Mesendoderm (in vitro differentiated cells): ENCODE measurements at regions not wholly inside any gene's neighbourhood (a gene's known extent, or its start where the extent isn't known, plus 50 kb on each side); places are given as distances from the start of the nearest gene placed in this dataset.

Source experiments
- DNase-seq: peaks from one replicate; pipeline ENCODE4 v3.0.0; 2013
- H2AK5ac ChIP-seq: 2 replicates; pipeline ENCODE4 v1.6.1; 2013; ENCODE audit warnings: low read length, inconsistent platforms
- H2BK120ac ChIP-seq: 2 replicates; pipeline ENCODE4 v1.6.1; 2013; ENCODE audit warnings: low read depth, mild to moderate bottlenecking, low read length, moderate library complexity, mixed read lengths
- H2BK15ac ChIP-seq: replicated peaks from 2 replicates; pipeline ENCODE4 v1.6.1; 2013; ENCODE audit warnings: low read depth, mild to moderate bottlenecking, moderate library complexity
- H2BK5ac ChIP-seq: 2 replicates; pipeline ENCODE4 v1.6.1; 2013; ENCODE audit warnings: low read length, inconsistent platforms
- H3K18ac ChIP-seq: 2 replicates; pipeline ENCODE4 v1.6.1; 2013; ENCODE audit warnings: mild to moderate bottlenecking, low read length, mixed read lengths
- H3K23ac ChIP-seq: one replicate; pipeline ENCODE4 v1.6.1; 2013; ENCODE audit warnings: low read length
- H3K27ac ChIP-seq: 2 replicates; pipeline ENCODE4 v1.5.1; 2013; ENCODE audit warnings: low read depth, mild to moderate bottlenecking, inconsistent platforms, low read length, moderate library complexity
- H3K27me3 ChIP-seq: 2 replicates; pipeline ENCODE4 v1.6.1; 2013; ENCODE audit warnings: low read length, control low read depth, mild to moderate bottlenecking, inconsistent platforms; ENCODE audit not compliant: insufficient read depth, poor library complexity
- H3K36me3 ChIP-seq: 2 replicates; pipeline ENCODE4 v1.6.1; 2013; ENCODE audit warnings: low read length, inconsistent platforms; ENCODE audit not compliant: control insufficient read depth, insufficient read depth
- H3K4ac ChIP-seq: one replicate; pipeline ENCODE4 v1.6.1; 2013; ENCODE audit warnings: low read depth, mild to moderate bottlenecking, low read length, moderate library complexity
- H3K4me1 ChIP-seq: 2 replicates; pipeline ENCODE4 v1.6.1; 2013; ENCODE audit warnings: low read depth, low read length, inconsistent platforms; ENCODE audit not compliant: control insufficient read depth
- H3K4me2 ChIP-seq: 2 replicates; pipeline ENCODE4 v1.6.1; 2013; ENCODE audit warnings: low read length
- H3K4me3 ChIP-seq: 2 replicates; pipeline ENCODE4 v1.5.1; 2013; ENCODE audit warnings: mild to moderate bottlenecking, low read length
- H3K56ac ChIP-seq: one replicate; pipeline ENCODE4 v1.6.1; 2013; ENCODE audit warnings: low read length
- H3K79me1 ChIP-seq: 2 replicates; pipeline ENCODE4 v1.6.1; 2013; ENCODE audit warnings: low read length, inconsistent platforms
- H3K79me2 ChIP-seq: 2 replicates; pipeline ENCODE4 v1.6.1; 2013; ENCODE audit warnings: mild to moderate bottlenecking, low read length; ENCODE audit not compliant: control insufficient read depth, insufficient read depth
- H3K9ac ChIP-seq: 2 replicates; pipeline ENCODE4 v1.6.1; 2013; ENCODE audit warnings: low read length, inconsistent platforms
- H4K5ac ChIP-seq: one replicate; pipeline ENCODE4 v1.6.1; 2013; ENCODE audit warnings: low read length
- H4K8ac ChIP-seq: one replicate; pipeline ENCODE4 v1.6.1; 2013; ENCODE audit warnings: low read depth, mild to moderate bottlenecking, control low read depth, low read length, moderate library complexity
- WGBS: extraction: QIAGEN DNeasy Blood & Tissue Kit; methylation state at CpG from one replicate; pipeline ENCODE4 v1.1.7; 2013; ENCODE audit warnings: low lambda C conversion rate, missing lambda C conversion rate; ENCODE audit not compliant: insufficient coverage; ENCODE audit errors: extremely low coverage; 5-methylcytosine and 5-hydroxymethylcytosine counted together

GRCh38 chr2:57539761-57540160, 506.8 kb upstream of the VRK2 start:
- no peak for DNase-seq
- Histone ChIP-seq H3K27me3 (no peaks in the 10 kb centered on the region), H3K79me1 (no peaks in the 10 kb centered on the region), H2BK15ac (no peak overlapping the region), H2BK5ac (no peak overlapping the region), H3K4me3 (no peak overlapping the region), H4K8ac (no peak overlapping the region), H2AK5ac (no peak overlapping the region), H2BK120ac (no peak overlapping the region), H4K5ac (no peak overlapping the region), H3K4ac (no peak overlapping the region), H3K4me2 (no peak overlapping the region), H3K23ac (no peak overlapping the region), H3K4me1 (no peaks in the 10 kb centered on the region), H3K27ac (no peak overlapping the region), H3K18ac (no peak overlapping the region), H3K79me2 (no peaks in the 10 kb centered on the region), H3K9ac (no peak overlapping the region), H3K56ac (no peak overlapping the region), H3K36me3 (no peaks in the 10 kb centered on the region)
- WGBS, result no CpG with 5 or more reads among the region's 3 CpGs

DNA sequence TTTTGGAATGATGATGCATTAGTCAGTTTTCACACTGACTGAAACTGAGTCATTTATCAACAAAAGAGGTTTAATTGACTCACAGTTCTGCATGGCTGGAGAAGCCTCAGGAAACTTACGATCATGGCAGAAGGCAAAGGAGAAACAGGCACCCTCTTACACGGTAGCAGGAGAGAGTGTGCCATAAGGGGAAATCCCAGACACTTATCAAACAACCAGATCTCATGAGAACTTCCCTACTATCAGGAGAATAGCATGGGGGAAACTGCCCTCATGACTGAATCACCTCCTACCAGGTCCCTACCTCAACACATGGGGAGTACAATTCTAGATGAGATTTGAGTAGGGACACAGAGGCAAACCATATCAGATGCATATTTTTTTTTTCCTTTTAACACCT, 504.5 kb upstream of the VRK2 start:
- DNase-seq, result no peak
- Histone ChIP-seq H3K27ac (no peak overlapping the region), H2BK120ac (no peak overlapping the region), H2AK5ac (no peak overlapping the region), H4K8ac (no peak overlapping the region), H3K79me2 (no peaks in the 10 kb centered on the region), H3K36me3 (no peaks in the 10 kb centered on the region), H3K4me3 (no peak overlapping the region), H3K4ac (no peak overlapping the region), H3K18ac (no peak overlapping the region), H3K23ac (no peak overlapping the region), H2BK15ac (no peak overlapping the region), H4K5ac (no peak overlapping the region), H3K56ac (no peak overlapping the region), H3K4me1 (no peaks in the 10 kb centered on the region), H3K9ac (no peak overlapping the region), H3K79me1 (no peaks in the 10 kb centered on the region), H2BK5ac (no peak overlapping the region), H3K4me2 (no peak overlapping the region), H3K27me3 (no peaks in the 10 kb centered on the region)
- WGBS, result no CpG with 5 or more reads among the region's 2 CpGs

DNA sequence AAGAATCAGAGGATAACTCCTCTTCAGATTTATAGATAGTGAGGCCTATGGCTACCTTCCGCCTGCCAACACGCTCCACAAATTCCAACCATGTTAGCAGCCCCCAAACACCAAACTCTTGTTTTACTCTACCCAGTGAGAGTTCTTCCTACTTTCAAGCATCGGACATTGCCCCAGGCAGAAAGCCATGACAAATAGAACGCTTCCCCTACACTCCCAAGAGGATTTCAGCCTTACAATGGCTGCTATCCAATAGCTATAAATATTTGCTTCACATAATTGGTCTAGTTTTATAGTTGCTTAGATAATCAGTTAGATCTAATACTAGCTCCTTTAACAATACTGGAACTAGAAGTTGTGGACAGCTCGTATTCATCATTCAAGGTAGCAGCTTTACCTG, 503.4 kb upstream of the VRK2 start:
- H2AK5ac ChIP-seq, result no peak overlapping the region
- H3K4me3 ChIP-seq, result no peak overlapping the region
- no peak overlapping the region for H2BK5ac ChIP-seq
- H3K4me1 ChIP-seq, result no peaks in the 10 kb centered on the region
- no peaks in the 10 kb centered on the region for H3K36me3 ChIP-seq
- no peak overlapping the region for H3K4ac ChIP-seq
- H3K79me2 ChIP-seq, result no peaks in the 10 kb centered on the region
- no peak overlapping the region for H2BK120ac ChIP-seq
- no peaks in the 10 kb centered on the region for H3K79me1 ChIP-seq
- no peak for DNase-seq
- H3K23ac ChIP-seq, result no peak overlapping the region
- H3K4me2 ChIP-seq, result no peak overlapping the region
- H3K27me3 ChIP-seq, result no peaks in the 10 kb centered on the region
- no peak overlapping the region for H3K27ac ChIP-seq
- no peak overlapping the region for H4K8ac ChIP-seq
- H4K5ac ChIP-seq, result no peak overlapping the region
- no CpG with 5 or more reads among the region's 5 CpGs for WGBS
- H2BK15ac ChIP-seq, result no peak overlapping the region
- no peak overlapping the region for H3K18ac ChIP-seq
- H3K56ac ChIP-seq, result no peak overlapping the region
- no peak overlapping the region for H3K9ac ChIP-seq

- H3K4me1 ChIP-seq, result no peaks in the 10 kb centered on the region
- H3K4ac ChIP-seq, result no peak overlapping the region
- H2BK5ac ChIP-seq, result no peak overlapping the region
- H3K36me3 ChIP-seq, result no peaks in the 10 kb centered on the region
- no peak overlapping the region for H2BK15ac ChIP-seq
- H4K8ac ChIP-seq, result no peak overlapping the region
- no peaks in the 10 kb centered on the region for H3K27me3 ChIP-seq
- H3K9ac ChIP-seq, result no peak overlapping the region
- no peak for DNase-seq
- no peak overlapping the region for H3K56ac ChIP-seq
- no peak overlapping the region for H4K5ac ChIP-seq
- H3K27ac ChIP-seq, result no peak overlapping the region
- no peak overlapping the region for H2AK5ac ChIP-seq
- H3K4me2 ChIP-seq, result no peak overlapping the region
- H3K79me2 ChIP-seq, result no peaks in the 10 kb centered on the region
- no peak overlapping the region for H2BK120ac ChIP-seq
- no peak overlapping the region for H3K4me3 ChIP-seq
- H3K79me1 ChIP-seq, result no peaks in the 10 kb centered on the region
- H3K18ac ChIP-seq, result no peak overlapping the region
- H3K23ac ChIP-seq, result no peak overlapping the region
Observed at GRCh38 chr2:57544624-57545023, 502.0 kb upstream of the VRK2 start.

DNA sequence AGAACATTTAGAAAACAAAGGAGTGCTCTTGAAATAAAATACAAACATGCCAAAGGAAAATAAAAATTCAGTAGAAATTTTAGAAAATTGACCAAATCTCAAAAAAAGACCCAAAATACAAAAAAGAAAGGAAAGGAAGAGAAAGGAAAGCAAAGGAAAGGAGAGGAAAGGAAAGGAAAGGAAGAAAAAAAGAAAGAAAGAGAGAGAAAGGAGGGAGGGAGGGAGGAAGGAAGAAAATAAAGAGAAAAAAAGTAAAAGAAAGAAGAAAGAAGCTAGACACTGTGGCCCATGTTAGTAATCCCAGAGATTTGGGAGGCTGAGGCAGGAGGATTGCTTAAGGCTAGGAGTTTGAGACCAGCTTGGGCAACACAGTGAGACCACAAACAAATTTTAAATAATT, 500.1 kb upstream of the VRK2 start:
- H3K9ac ChIP-seq, result no peak overlapping the region
- no peak overlapping the region for H3K4ac ChIP-seq
- H4K8ac ChIP-seq, result no peak overlapping the region
- H3K56ac ChIP-seq, result no peak overlapping the region
- H3K79me2 ChIP-seq, result no peaks in the 10 kb centered on the region
- no peak overlapping the region for H3K4me2 ChIP-seq
- H2BK15ac ChIP-seq, result no peak overlapping the region
- H3K27me3 ChIP-seq, result no peaks in the 10 kb centered on the region
- no peak overlapping the region for H3K27ac ChIP-seq
- no peaks in the 10 kb centered on the region for H3K79me1 ChIP-seq
- H3K23ac ChIP-seq, result no peak overlapping the region
- H4K5ac ChIP-seq, result no peak overlapping the region
- H3K4me1 ChIP-seq, result no peaks in the 10 kb centered on the region
- H2BK5ac ChIP-seq, result no peak overlapping the region
- no peaks in the 10 kb centered on the region for H3K36me3 ChIP-seq
- DNase-seq, result no peak
- no peak overlapping the region for H3K18ac ChIP-seq
- no peak overlapping the region for H3K4me3 ChIP-seq
- H2BK120ac ChIP-seq, result no peak overlapping the region
- no peak overlapping the region for H2AK5ac ChIP-seq

DNA sequence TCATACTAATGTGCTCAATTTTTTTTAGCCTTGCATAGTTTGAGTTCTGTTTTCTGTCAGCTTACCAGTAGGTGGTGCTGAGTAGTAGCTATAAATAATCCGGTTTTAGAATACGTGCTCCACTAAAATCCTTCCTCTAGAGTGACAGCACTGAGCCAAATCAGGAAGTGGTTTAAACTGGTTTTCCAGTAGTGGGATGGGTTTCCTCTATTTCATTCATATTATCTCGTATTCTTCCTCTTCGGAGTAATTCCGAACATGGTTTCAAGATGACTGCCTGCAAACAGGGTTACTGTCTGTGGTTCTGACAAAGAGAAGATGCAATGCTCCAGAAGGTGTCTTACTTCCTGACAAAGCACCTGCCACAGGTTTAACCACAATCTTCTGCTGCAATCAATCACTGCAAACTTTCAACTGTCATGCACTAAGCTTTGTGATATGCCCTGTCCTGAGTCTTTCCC, 496.9 kb upstream of the VRK2 start:
- Histone ChIP-seq H3K4me3 (no peak overlapping the region), H3K4me1 (no peaks in the 10 kb centered on the region), H4K8ac (no peak overlapping the region), H2AK5ac (no peak overlapping the region), H3K27ac (no peak overlapping the region), H3K18ac (no peak overlapping the region), H3K79me1 (no peaks in the 10 kb centered on the region), H3K56ac (no peak overlapping the region), H3K79me2 (no peaks in the 10 kb centered on the region), H3K23ac (no peak overlapping the region), H2BK5ac (no peak overlapping the region), H3K4me2 (no peak overlapping the region), H2BK120ac (no peak overlapping the region), H4K5ac (no peak overlapping the region), H3K4ac (no peak overlapping the region), H3K27me3 (no peaks in the 10 kb centered on the region), H3K36me3 (no peaks in the 10 kb centered on the region), H3K9ac (no peak overlapping the region), H2BK15ac (no peak overlapping the region)
- WGBS, result no CpG with 5 or more reads among the region's 5 CpGs
- DNase-seq, result peak; percentile 51
